Ishikawa (cell line): ENCODE measurements at regions not wholly inside any gene's neighbourhood (a gene's known extent, or its start where the extent isn't known, plus 50 kb on each side); places are given as distances from the start of the nearest gene placed in this dataset.

Experiments
- CEBPB ChIP-seq: IDR thresholded peaks from 2 replicates; pipeline ENCODE4 v1.6.1; 2012
- CREB1 ChIP-seq: IDR thresholded peaks from 2 replicates; pipeline ENCODE4 v1.6.1; 2012; ENCODE audit warnings: low read depth
- EP300 ChIP-seq: IDR thresholded peaks from 2 replicates; pipeline ENCODE4 v1.6.1; 2012; ENCODE audit warnings: borderline replicate concordance
- FOXM1 ChIP-seq: IDR thresholded peaks from 2 replicates; pipeline ENCODE4 v1.6.1; 2012; ENCODE audit warnings: low read depth, borderline replicate concordance
- MAX ChIP-seq: IDR thresholded peaks from 2 replicates; pipeline ENCODE4 v1.6.1; 2012
- RAD21 ChIP-seq: IDR thresholded peaks from 2 replicates; pipeline ENCODE4 v1.6.1; 2012; ENCODE audit warnings: low read depth
- TAF1 ChIP-seq: IDR thresholded peaks from 2 replicates; pipeline ENCODE4 v1.6.1; 2012; ENCODE audit warnings: low read depth, mild to moderate bottlenecking
- TCF12 ChIP-seq: IDR thresholded peaks from 2 replicates; pipeline ENCODE4 v1.6.1; 2012; ENCODE audit warnings: low read depth
- TEAD4 ChIP-seq: IDR thresholded peaks from 2 replicates; pipeline ENCODE4 v1.6.1; 2012
- USF1 ChIP-seq: IDR thresholded peaks from 2 replicates; pipeline ENCODE4 v1.6.1; 2012
- YY1 ChIP-seq: IDR thresholded peaks from 2 replicates; pipeline ENCODE4 v1.6.1; 2012; ENCODE audit warnings: low read depth

- TF ChIP-seq CEBPB (no peak), RAD21 (no peak), TCF12 (no peak), MAX (no peak), TAF1 (no peak), YY1 (no peak), CREB1 (no peak), FOXM1 (no peak), EP300 (no peak), USF1 (no peak), TEAD4 (no peak)
Measured at GRCh38 chr11:8811571-8811970, 99.4 kb upstream of the AKIP1 start.
